DND-41 (cell line): ENCODE measurements at regions not wholly inside any gene's neighbourhood (a gene's known extent, or its start where the extent isn't known, plus 50 kb on each side); places are given as distances from the start of the nearest gene placed in this dataset.

Experiments
- ATAC-seq: fragments of 200-7000 bp; cut with Tn5 transposase; 3 replicates; pipeline ENCODE4 v1.9.1; 2021; ENCODE audit warnings: low read depth; ENCODE audit not compliant: insufficient read depth
- DNase-seq: peaks from one replicate; pipeline ENCODE4 v3.0.0-alpha.2; 2020
- H2AFZ ChIP-seq: 2 replicates; pipeline ENCODE4 v1.6.0; 2012; ENCODE audit warnings: low read depth, low read length
- H3K27ac ChIP-seq: 2 replicates; pipeline ENCODE4 v1.5.1; 2012; ENCODE audit warnings: low read length, inconsistent platforms
- H3K27me3 ChIP-seq: fragments of 200-600 bp; sonication (generic); 2 replicates; pipeline ENCODE4 v1.6.0; 2012; ENCODE audit warnings: low read length, mild to moderate bottlenecking, inconsistent platforms; ENCODE audit not compliant: insufficient read depth, poor library complexity
- H3K36me3 ChIP-seq: 2 replicates; pipeline ENCODE4 v1.5.1; 2012; ENCODE audit warnings: low read length, inconsistent platforms; ENCODE audit not compliant: insufficient read depth
- H3K4me1 ChIP-seq: 2 replicates; pipeline ENCODE4 v1.5.1; 2012; ENCODE audit warnings: mild to moderate bottlenecking, low read length; ENCODE audit not compliant: insufficient read depth
- H3K4me2 ChIP-seq: 2 replicates; pipeline ENCODE4 v1.6.0; 2012; ENCODE audit warnings: mild to moderate bottlenecking, moderate library complexity, low read length, inconsistent platforms; ENCODE audit not compliant: insufficient read depth
- H3K4me3 ChIP-seq, 2 experiments: fragments of 200-600 bp in 1 of 2; shearing (Covaris generic) in 1 of 2; 2 replicates each; pipeline ENCODE4 v1.5.1; 2012 to 2016; ENCODE audit warnings: inconsistent platforms in 2 of 2, low read length in 2 of 2, mild to moderate bottlenecking in 2 of 2, low read depth in 1 of 2, moderate library complexity in 1 of 2
- H3K79me2 ChIP-seq: 2 replicates; pipeline ENCODE4 v1.6.0; 2012; ENCODE audit warnings: low read length, inconsistent platforms; ENCODE audit not compliant: insufficient read depth
- H3K9ac ChIP-seq: 2 replicates; pipeline ENCODE4 v1.6.0; 2012; ENCODE audit warnings: low read depth, mild to moderate bottlenecking, inconsistent platforms, low read length, moderate library complexity
- H3K9me3 ChIP-seq: 2 replicates; pipeline ENCODE4 v1.5.1; 2012; ENCODE audit warnings: low read length, moderate library complexity, mild to moderate bottlenecking, inconsistent platforms; ENCODE audit not compliant: insufficient read depth, severe bottlenecking
- H4K20me1 ChIP-seq: 2 replicates; pipeline ENCODE4 v1.6.0; 2012; ENCODE audit warnings: low read length; ENCODE audit not compliant: insufficient read depth
- EZH2 ChIP-seq: IDR thresholded peaks from 3 replicates; pipeline ENCODE4 v1.6.1; 2012; ENCODE audit warnings: borderline replicate concordance, low read depth, mild to moderate bottlenecking, moderate library complexity, low read length, inconsistent platforms; ENCODE audit not compliant: severe bottlenecking
- TF ChIP-seq, protein P1 (sequence below): IDR thresholded peaks from 2 replicates; pipeline ENCODE4 v1.5.1; 2012; ENCODE audit warnings: borderline replicate concordance, low read length, moderate library complexity, mild to moderate bottlenecking; ENCODE audit not compliant: poor library complexity, severe bottlenecking; ENCODE audit errors: extremely low read depth

DNA sequence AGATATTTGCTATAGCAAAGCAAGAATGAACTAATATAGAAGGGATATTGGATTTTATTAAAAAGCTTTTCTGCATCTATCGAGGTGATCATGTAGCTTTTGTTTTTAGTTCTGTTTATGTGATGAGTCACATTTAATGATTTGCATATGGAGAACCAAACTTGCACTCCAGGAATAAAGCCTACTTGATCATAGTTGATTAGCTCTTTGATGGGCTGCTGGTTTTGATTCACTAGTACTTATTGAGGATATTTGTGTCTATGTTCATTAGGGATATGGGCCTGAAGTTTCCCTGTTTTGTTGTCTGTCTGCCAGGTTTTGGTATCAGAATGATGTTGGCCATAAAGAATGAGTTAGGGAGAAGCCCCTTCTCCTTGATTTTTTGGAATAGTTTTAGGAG, 310.7 kb downstream of the ARPP21 start:
- no peak overlapping the region for H3K4me3 ChIP-seq
- H3K27ac ChIP-seq, result no peak overlapping the region
- ATAC-seq (no peak), DNase-seq (no peak)
- no peaks in the 10 kb centered on the region for H3K9me3 ChIP-seq
- no peak overlapping the region for H3K9ac ChIP-seq
- H3K4me2 ChIP-seq, result no peak overlapping the region
- no peaks in the 10 kb centered on the region for H3K36me3 ChIP-seq
- no peaks in the 10 kb centered on the region for H3K27me3 ChIP-seq
- TF ChIP-seq, protein P1, sequence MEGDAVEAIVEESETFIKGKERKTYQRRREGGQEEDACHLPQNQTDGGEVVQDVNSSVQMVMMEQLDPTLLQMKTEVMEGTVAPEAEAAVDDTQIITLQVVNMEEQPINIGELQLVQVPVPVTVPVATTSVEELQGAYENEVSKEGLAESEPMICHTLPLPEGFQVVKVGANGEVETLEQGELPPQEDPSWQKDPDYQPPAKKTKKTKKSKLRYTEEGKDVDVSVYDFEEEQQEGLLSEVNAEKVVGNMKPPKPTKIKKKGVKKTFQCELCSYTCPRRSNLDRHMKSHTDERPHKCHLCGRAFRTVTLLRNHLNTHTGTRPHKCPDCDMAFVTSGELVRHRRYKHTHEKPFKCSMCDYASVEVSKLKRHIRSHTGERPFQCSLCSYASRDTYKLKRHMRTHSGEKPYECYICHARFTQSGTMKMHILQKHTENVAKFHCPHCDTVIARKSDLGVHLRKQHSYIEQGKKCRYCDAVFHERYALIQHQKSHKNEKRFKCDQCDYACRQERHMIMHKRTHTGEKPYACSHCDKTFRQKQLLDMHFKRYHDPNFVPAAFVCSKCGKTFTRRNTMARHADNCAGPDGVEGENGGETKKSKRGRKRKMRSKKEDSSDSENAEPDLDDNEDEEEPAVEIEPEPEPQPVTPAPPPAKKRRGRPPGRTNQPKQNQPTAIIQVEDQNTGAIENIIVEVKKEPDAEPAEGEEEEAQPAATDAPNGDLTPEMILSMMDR, result no peak
- no peak for TF ChIP-seq EZH2
- no peaks in the 10 kb centered on the region for H3K4me1 ChIP-seq
- H4K20me1 ChIP-seq, result no peaks in the 10 kb centered on the region
- H3K79me2 ChIP-seq, result no peaks in the 10 kb centered on the region
- no peak overlapping the region for H2AFZ ChIP-seq

DNA sequence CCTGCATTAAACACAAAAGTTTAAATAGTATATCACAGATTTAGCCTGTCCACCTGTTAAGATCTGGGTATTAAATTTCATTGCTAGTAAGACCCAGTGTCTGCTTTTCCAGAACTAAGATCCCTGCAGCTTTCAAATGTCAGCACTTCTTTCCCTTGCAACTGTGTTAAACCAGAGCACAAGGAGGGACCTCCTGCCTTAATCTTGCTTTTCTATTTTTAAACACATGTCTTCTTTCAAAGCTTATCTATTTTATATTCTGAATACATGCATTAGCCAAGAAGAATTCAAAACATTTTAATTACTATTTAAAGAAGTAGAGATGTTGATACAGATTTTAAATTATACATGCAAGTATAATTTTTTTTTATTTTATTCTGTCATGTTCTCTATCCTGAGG, 315.1 kb downstream of the ARPP21 start:
- Histone ChIP-seq H3K27me3 (no peaks in the 10 kb centered on the region), H3K4me3 (no peak overlapping the region), H3K4me1 (no peaks in the 10 kb centered on the region), H4K20me1 (no peaks in the 10 kb centered on the region), H3K27ac (no peak overlapping the region), H3K9ac (no peak overlapping the region), H3K79me2 (no peaks in the 10 kb centered on the region), H3K9me3 (peaks cover 8% of the 10 kb centered on the region), H3K36me3 (no peaks in the 10 kb centered on the region), H3K4me2 (no peak overlapping the region), H2AFZ (no peak overlapping the region)
- ATAC-seq (no peak), DNase-seq (no peak)
- TF ChIP-seq EZH2, result no peak
- TF ChIP-seq, protein P1, result no peak

DNA sequence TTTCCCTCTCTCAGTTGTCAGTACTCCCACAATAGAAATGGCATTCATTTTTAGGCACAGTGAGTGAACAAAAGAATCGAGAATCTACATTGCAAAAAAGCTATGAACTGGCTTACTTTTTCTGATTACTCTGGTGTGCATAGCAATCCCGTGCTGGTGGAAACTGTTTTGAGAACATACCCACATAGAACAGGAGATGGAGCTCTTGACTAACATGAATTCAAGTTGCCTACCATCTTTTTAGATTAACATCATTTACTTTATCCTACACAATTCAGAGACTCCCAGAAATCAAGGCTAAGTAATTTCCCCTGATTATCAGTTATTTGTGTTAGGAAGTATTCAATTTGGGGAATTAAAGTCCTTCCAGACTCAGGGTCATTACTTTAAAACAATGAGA, 326.6 kb downstream of the ARPP21 start:
- Histone ChIP-seq H3K4me3 (no peak overlapping the region), H3K4me2 (no peak overlapping the region), H3K36me3 (no peaks in the 10 kb centered on the region), H3K79me2 (no peaks in the 10 kb centered on the region), H3K9me3 (no peaks in the 10 kb centered on the region), H3K27ac (no peak overlapping the region), H3K4me1 (peaks cover 10% of the 10 kb centered on the region; the same call in 1 of the 2 replicates), H3K27me3 (peaks cover 3% of the 10 kb centered on the region), H4K20me1 (no peaks in the 10 kb centered on the region), H2AFZ (no peak overlapping the region), H3K9ac (no peak overlapping the region)
- TF ChIP-seq, protein P1, result peak; percentile 71
- TF ChIP-seq EZH2, result no peak
- DNase-seq (no peak), ATAC-seq (peak; percentile 62; the same call in 1 of the 3 replicates)
